ENCODE measurements at regions not wholly inside any gene's neighbourhood (a gene's known extent, or its start where the extent isn't known, plus 50 kb on each side); places are given as distances from the start of the nearest gene placed in this dataset.

DNA sequence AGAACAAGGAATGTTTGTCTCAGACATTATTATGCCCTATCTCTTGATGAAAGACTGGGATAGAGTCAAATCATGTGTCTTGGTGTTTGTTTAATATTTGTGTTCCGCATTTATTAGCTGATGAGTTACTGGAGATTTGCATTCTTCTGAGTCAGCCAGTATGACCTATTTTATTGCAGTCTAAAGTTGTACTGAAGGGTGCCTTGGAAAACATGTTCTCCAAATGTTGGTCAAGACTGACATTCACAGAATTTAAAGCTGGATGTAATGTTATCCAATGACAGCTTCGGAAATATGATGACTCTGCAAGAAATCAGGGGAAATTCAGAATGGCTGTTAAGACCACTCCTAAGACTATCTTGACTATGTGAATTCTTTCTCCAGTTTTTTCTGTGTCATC lies 134.0 kb downstream of the KCNRG start:
- H3K27ac ChIP-seq (ENCODE audit: insufficient read depth, low read length): no peak overlapping the region
- ATAC-seq (ENCODE audit: low read depth): peak; percentile 29; the same call in 1 of the 2 replicates

More for the DNA sequence above, 134.0 kb downstream of the KCNRG start:
- no peak overlapping the region for H2BK5ac ChIP-seq (ENCODE audit: low read depth, low read length, poor library complexity, severe bottlenecking)
- CTCF ChIA-PET: interaction anchor here (0.9 to 1.3 kb wide), 2 partner anchors 9 to 12 kb away, joined by 4 to 6 read pairs; no protein-coding TSS in a partner anchor
- H3K14ac ChIP-seq (replicated peaks; ENCODE audit: low read depth, low read length): no peak overlapping the region
- intact Hi-C loops (cut with micrococcal nuclease): no loop called here
- TF ChIP-seq BHLHE40 (IDR thresholded peaks at IDR 0.05; ENCODE audit: low read depth, low read length) (no peak), SMC3 (IDR thresholded peaks at IDR 0.05; ENCODE audit: low read depth, low read length) (no peak), MAFK (IDR thresholded peaks at IDR 0.05; ENCODE audit: low read depth, low read length) (peak; percentile 93), CHD1 (IDR thresholded peaks at IDR 0.05; ENCODE audit: low read depth, low read length) (no peak), MAZ (IDR thresholded peaks at IDR 0.05; ENCODE audit: borderline replicate concordance, low read depth, low read length) (no peak), MXI1 (IDR thresholded peaks at IDR 0.05; ENCODE audit: borderline replicate concordance, low read depth, low read length) (no peak), CEBPB (IDR thresholded peaks at IDR 0.05; ENCODE audit: low read depth, low read length) (no peak)
- TF ChIP-seq, protein P1, sequence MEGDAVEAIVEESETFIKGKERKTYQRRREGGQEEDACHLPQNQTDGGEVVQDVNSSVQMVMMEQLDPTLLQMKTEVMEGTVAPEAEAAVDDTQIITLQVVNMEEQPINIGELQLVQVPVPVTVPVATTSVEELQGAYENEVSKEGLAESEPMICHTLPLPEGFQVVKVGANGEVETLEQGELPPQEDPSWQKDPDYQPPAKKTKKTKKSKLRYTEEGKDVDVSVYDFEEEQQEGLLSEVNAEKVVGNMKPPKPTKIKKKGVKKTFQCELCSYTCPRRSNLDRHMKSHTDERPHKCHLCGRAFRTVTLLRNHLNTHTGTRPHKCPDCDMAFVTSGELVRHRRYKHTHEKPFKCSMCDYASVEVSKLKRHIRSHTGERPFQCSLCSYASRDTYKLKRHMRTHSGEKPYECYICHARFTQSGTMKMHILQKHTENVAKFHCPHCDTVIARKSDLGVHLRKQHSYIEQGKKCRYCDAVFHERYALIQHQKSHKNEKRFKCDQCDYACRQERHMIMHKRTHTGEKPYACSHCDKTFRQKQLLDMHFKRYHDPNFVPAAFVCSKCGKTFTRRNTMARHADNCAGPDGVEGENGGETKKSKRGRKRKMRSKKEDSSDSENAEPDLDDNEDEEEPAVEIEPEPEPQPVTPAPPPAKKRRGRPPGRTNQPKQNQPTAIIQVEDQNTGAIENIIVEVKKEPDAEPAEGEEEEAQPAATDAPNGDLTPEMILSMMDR (conservative IDR thresholded peaks at IDR 0.05; ENCODE audit: low read depth, low read length): no peak
- H2BK15ac ChIP-seq (ENCODE audit: low read depth, low read length): no peak overlapping the region
- H4K20me1 ChIP-seq (ENCODE audit: insufficient read depth, low read length): no peaks in the 10 kb centered on the region
- no peak overlapping the region for H3K4me2 ChIP-seq (ENCODE audit: low read depth, low read length)
- H3K79me1 ChIP-seq (ENCODE audit: low read depth in 1 of 2, low read length in 2 of 2): no peaks in the 10 kb centered on the region
- no peak overlapping the region for H2AFZ ChIP-seq (replicated peaks; ENCODE audit: low read length, poor library complexity)
- H3K18ac ChIP-seq (ENCODE audit: low read depth, low read length): no peak overlapping the region
- H2AK5ac ChIP-seq (ENCODE audit: low read depth, low read length): no peak overlapping the region
- dilution Hi-C loops (cut with HindIII; ENCODE audit: low sequenced_read_pairs, unreplicated experiment): no loop called here
- no peak overlapping the region for H3K4me3 ChIP-seq (ENCODE audit: insufficient read depth, low read depth, low read length)
- no peak overlapping the region for H3K4ac ChIP-seq (ENCODE audit: low read depth, low read length)
- no peak overlapping the region for H4K5ac ChIP-seq (ENCODE audit: low read depth, low read length)
- no peak overlapping the region for H2BK20ac ChIP-seq (ENCODE audit: low read depth, low read length)
- H4K8ac ChIP-seq (ENCODE audit: low read depth in 2 of 2, low read length in 2 of 2): no peak overlapping the region
- POLR2A ChIA-PET (ENCODE audit: unreplicated experiment): no interaction called here
- no peaks in the 10 kb centered on the region for H3K36me3 ChIP-seq (ENCODE audit: control insufficient read depth, insufficient read depth, low read length)
- no peak overlapping the region for H3K56ac ChIP-seq (ENCODE audit: extremely low read depth, insufficient read depth, low read length)
- H3K4me1 ChIP-seq (ENCODE audit: control insufficient read depth, insufficient read depth, low read length): peaks cover 2% of the 10 kb centered on the region; the same call in 1 of the 2 replicates
- H4K91ac ChIP-seq (ENCODE audit: insufficient read depth, low read depth, low read length): no peak overlapping the region
- DNase-seq: no peak
- 100% methylated on average over 1 of the region's 2 CpGs; no CpG with 5 or more reads in 1 of the 2 experiments for WGBS, 2 experiments (ENCODE audit: extremely low coverage in 2 of 2, insufficient read length in 1 of 2)
- no peak overlapping the region for H2BK120ac ChIP-seq (ENCODE audit: low read depth, low read length)
- no TSS peak for BruUV-seq (replicated peaks)
- H3K9ac ChIP-seq (ENCODE audit: low read depth, low read length): no peak overlapping the region
- no peak overlapping the region for H3K23ac ChIP-seq (ENCODE audit: low read depth, low read length)
- no peak overlapping the region for H2AK9ac ChIP-seq (replicated peaks; ENCODE audit: low read depth, low read length, poor library complexity)
- no peaks in the 10 kb centered on the region; the same call in 1 of the 2 replicates for H3K27me3 ChIP-seq (ENCODE audit: control insufficient read depth, insufficient read depth, low read length)
- H3K9me1 ChIP-seq (ENCODE audit: insufficient read depth, low read length): no peaks in the 10 kb centered on the region; the same call in 1 of the 2 replicates
- in situ Hi-C loops (cut with MboI; ENCODE audit: low sequenced_read_pairs): no loop called here
- no peaks in the 10 kb centered on the region for H3K9me3 ChIP-seq (ENCODE audit: control insufficient read depth, insufficient read depth, low read length)
